HEK293T (cell line): ENCODE measurements at regions not wholly inside any gene's neighbourhood (a gene's known extent, or its start where the extent isn't known, plus 50 kb on each side); places are given as distances from the start of the nearest gene placed in this dataset.

ENCODE experiments used
- CTCF ChIA-PET: fragments of 350-600 bp; formaldehyde crosslinking; extraction: SDS; loops from one replicate; lab custom pipeline; 2021; ENCODE audit warnings: antibody characterized with exemption, inconsistent platforms; lab: Yijun Ruan, JAX
- POLR2A ChIA-PET: fragments of 350-600 bp; formaldehyde crosslinking; extraction: SDS; loops from one replicate; lab custom pipeline; 2020; ENCODE audit warnings: antibody characterized with exemption, inconsistent platforms; lab: Yijun Ruan, JAX
- DNase-seq: peaks from one replicate; pipeline ENCODE4 v3.0.0; 2012; ENCODE audit warnings: mixed read lengths; ENCODE audit errors: extremely low spot score
- ARNT ChIP-seq: fragments of 450-650 bp; IDR thresholded peaks from 2 replicates; pipeline ENCODE4 v1.6.1; 2017; ENCODE audit warnings: mild to moderate bottlenecking
- BHLHE40 ChIP-seq: fragments of 450-650 bp; IDR thresholded peaks from 2 replicates; pipeline ENCODE4 v1.6.1; 2016; ENCODE audit warnings: mild to moderate bottlenecking, moderate library complexity, borderline replicate concordance
- CTBP1 ChIP-seq: fragments of 450-650 bp; IDR thresholded peaks from 2 replicates; pipeline ENCODE4 v1.6.1; 2016; ENCODE audit warnings: borderline replicate concordance
- ELF4 ChIP-seq: fragments of 450-650 bp; IDR thresholded peaks from 2 replicates; pipeline ENCODE4 v1.6.1; 2017; ENCODE audit warnings: antibody characterized with exemption
- FOXA1 ChIP-seq: fragments of 450-650 bp; IDR thresholded peaks from 2 replicates; pipeline ENCODE4 v1.6.1; 2016; ENCODE audit warnings: mild to moderate bottlenecking
- FOXK2 ChIP-seq: fragments of 450-650 bp; IDR thresholded peaks from 2 replicates; pipeline ENCODE4 v1.6.1; 2016; ENCODE audit warnings: mild to moderate bottlenecking
- FOXM1 ChIP-seq: fragments of 450-650 bp; IDR thresholded peaks from 2 replicates; pipeline ENCODE4 v1.6.1; 2017; ENCODE audit warnings: mild to moderate bottlenecking, borderline replicate concordance
- HDGF ChIP-seq: fragments of 450-650 bp; IDR thresholded peaks from 2 replicates; pipeline ENCODE4 v1.6.1; 2017; ENCODE audit warnings: antibody characterized with exemption, borderline replicate concordance
- L3MBTL2 ChIP-seq: fragments of 450-650 bp; conservative IDR thresholded peaks from 2 replicates; pipeline ENCODE4 v1.6.1; 2016; ENCODE audit warnings: mild to moderate bottlenecking
- LEF1 ChIP-seq: fragments of 450-650 bp; IDR thresholded peaks from 2 replicates; pipeline ENCODE4 v1.6.1; 2017; ENCODE audit warnings: mild to moderate bottlenecking, borderline replicate concordance
- NFRKB ChIP-seq: fragments of 450-650 bp; IDR thresholded peaks from 2 replicates; pipeline ENCODE4 v1.6.1; 2016; ENCODE audit warnings: mild to moderate bottlenecking, moderate library complexity
- PKNOX1 ChIP-seq: fragments of 450-650 bp; IDR thresholded peaks from 2 replicates; pipeline ENCODE4 v1.6.1; 2016
- SP1 ChIP-seq: fragments of 450-650 bp; IDR thresholded peaks from 2 replicates; pipeline ENCODE4 v1.6.1; 2017
- SUZ12 ChIP-seq: fragments of 450-650 bp; IDR thresholded peaks from 2 replicates; pipeline ENCODE4 v1.6.1; 2016; ENCODE audit warnings: mild to moderate bottlenecking
- TARDBP ChIP-seq: fragments of 450-650 bp; IDR thresholded peaks from 2 replicates; pipeline ENCODE4 v1.6.1; 2016
- ZNF384 ChIP-seq: fragments of 450-650 bp; IDR thresholded peaks from 2 replicates; pipeline ENCODE4 v1.6.1; 2016

DNA sequence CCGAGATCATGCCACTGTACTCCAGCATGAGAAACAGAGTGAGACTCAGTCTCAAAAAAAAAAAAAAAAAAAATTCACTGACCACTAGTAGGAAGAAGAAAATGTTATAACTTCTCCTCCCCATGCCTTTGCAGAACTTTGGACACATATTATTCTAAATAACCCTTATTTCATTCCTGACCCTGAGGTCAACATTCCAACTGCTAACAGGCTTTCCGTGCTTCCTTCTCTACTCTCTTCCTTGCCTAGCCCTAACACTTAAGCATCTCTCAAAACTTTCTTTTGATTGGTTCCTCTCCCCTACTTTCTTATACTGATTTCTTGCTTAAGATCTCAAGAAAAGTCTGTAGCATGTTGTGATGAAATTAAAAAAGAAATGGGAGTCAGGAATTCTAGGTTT is 146.8 kb downstream of the MEX3B start:
- POLR2A ChIA-PET, result no interaction called here
- CTCF ChIA-PET, result no interaction called here
- TF ChIP-seq ARNT, result no peak
- TF ChIP-seq NFRKB, result no peak
- no peak for TF ChIP-seq ELF4
- TF ChIP-seq SUZ12, result no peak
- TF ChIP-seq LEF1, result no peak
- TF ChIP-seq L3MBTL2, result no peak
- no peak for TF ChIP-seq FOXM1
- no peak for TF ChIP-seq CTBP1
- no peak for TF ChIP-seq TARDBP
- TF ChIP-seq FOXA1, result no peak
- no peak for DNase-seq

DNA sequence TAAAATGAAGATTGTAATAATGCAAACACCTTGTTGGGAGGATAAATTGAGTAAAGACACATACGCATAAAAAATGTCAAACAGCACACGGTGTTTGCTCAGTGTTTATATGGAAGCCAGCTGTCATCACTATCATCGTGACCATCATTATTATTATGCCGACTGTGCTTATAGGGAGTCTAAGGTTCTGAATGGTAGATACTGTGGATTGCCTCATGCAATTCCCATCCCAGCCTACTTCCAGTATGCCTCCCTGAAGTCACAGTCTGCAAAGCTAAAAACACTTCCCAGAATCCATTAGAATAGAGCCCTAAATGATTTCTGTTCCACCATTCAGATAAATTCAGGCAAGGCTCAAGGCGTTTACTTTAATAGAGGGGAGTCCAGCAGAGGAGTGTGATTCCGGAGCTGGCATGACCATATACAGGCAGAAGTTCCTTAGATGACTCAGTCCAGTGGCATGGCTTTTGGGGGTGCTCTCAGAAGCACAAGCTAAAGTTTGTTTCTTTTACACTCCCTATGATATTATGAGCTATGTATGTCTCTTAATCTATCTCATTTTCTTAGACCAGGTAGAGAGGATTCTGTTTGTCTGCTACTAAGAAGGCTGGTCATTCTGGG is 148.7 kb downstream of the MEX3B start:
- POLR2A ChIA-PET, result interaction anchor here (1.2 kb wide), 1 partner anchor 149 kb away, joined by 4 read pairs; the partner anchor contains the start of gene MEX3B
- no peak for DNase-seq
- no peak for TF ChIP-seq CTBP1
- no peak for TF ChIP-seq ARNT
- no peak for TF ChIP-seq SP1
- TF ChIP-seq FOXM1, result no peak
- no peak for TF ChIP-seq L3MBTL2
- TF ChIP-seq SUZ12, result no peak
- TF ChIP-seq FOXA1, result no peak
- no peak for TF ChIP-seq NFRKB
- no peak for TF ChIP-seq PKNOX1
- no peak for TF ChIP-seq TARDBP
- TF ChIP-seq FOXK2, result no peak
- no peak for TF ChIP-seq LEF1
- no peak for TF ChIP-seq ELF4
- no peak for TF ChIP-seq ZNF384
- TF ChIP-seq HDGF, result no peak
- TF ChIP-seq BHLHE40, result no peak
- CTCF ChIA-PET, result interaction anchor here (1.1 kb wide), 1 partner anchor 50 kb away, joined by 3 read pairs; no protein-coding TSS in a partner anchor

DNA sequence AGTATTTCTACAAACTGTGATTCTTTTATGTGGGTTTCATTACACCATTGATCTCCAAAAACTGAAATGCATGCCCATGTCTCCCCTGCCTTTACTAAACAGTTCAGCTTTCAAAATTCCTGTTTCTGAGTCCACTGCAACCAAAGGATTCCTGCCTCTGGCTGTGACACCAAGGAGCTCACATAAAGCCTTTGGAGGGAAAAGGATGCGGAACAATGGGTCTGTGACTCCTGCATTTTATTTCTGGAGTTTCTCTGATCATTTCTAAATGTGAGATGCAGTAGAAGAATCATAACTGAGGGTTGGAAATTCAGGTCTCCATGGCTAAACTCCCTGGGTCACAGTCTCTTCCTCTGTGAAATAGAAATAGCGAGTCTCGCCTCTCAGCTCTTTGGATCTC is 149.5 kb downstream of the MEX3B start:
- no peak for TF ChIP-seq ARNT
- TF ChIP-seq ELF4, result no peak
- TF ChIP-seq TARDBP, result no peak
- TF ChIP-seq CTBP1, result no peak
- TF ChIP-seq FOXK2, result no peak
- no peak for TF ChIP-seq FOXA1
- TF ChIP-seq FOXM1, result no peak
- DNase-seq, result no peak
- POLR2A ChIA-PET, result no interaction called here
- CTCF ChIA-PET, result no interaction called here

- POLR2A ChIA-PET, result no interaction called here
- CTCF ChIA-PET, result interaction anchor here (0.6 kb wide), 1 partner anchor 353 kb away, joined by 3 read pairs; no protein-coding TSS in a partner anchor
- TF ChIP-seq FOXM1, result no peak
- TF ChIP-seq HDGF, result no peak
- TF ChIP-seq NFRKB, result no peak
- no peak for TF ChIP-seq BHLHE40
- no peak for TF ChIP-seq SUZ12
- TF ChIP-seq ZNF384, result no peak
- no peak for TF ChIP-seq SP1
- TF ChIP-seq ELF4, result no peak
- no peak for TF ChIP-seq FOXA1
- no peak for TF ChIP-seq CTBP1
- TF ChIP-seq FOXK2, result no peak
- no peak for TF ChIP-seq PKNOX1
- DNase-seq, result no peak
Measured at GRCh38 chr15:81895723-81896122, 150.1 kb downstream of the MEX3B start.

GRCh38 chr15:81894061-81894460 is 151.8 kb downstream of the MEX3B start:
- TF ChIP-seq SUZ12 (no peak), ARNT (no peak), NFRKB (no peak), FOXK2 (no peak)
- CTCF ChIA-PET, result no interaction called here
- peak; percentile 35 for DNase-seq

DNA sequence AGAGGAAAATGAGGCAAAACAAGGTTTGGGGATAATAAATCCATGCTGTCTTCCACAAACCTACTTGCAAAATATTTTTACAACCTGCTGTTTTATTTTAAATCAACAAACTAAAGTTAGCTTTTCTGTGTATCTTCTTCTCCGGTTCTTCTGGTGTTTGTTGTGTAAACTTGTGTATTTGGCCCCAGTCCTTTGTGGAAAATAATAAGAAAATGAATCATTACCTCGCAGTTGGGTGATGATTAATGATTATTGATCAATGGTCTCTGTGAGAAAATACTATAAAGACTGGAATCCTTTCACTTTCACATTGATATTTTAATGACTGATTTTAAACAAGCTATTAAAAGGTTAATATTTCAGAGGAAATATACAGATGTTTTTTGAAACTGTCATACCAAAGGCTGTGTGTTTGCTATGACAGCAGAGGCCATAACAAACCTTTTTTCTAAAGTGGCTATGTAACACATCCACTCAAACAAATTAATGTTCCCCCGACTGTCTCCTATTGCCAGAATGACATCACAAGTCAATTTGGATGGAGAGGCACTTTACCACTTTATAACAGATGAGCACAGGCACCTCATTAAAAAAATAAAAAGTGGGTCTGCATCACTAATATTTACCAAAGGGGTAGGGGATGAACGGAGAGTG is 152.5 kb downstream of the MEX3B start:
- no peak for TF ChIP-seq FOXK2
- peak; percentile 38; the same call in 1 of the 2 replicates for TF ChIP-seq PKNOX1
- CTCF ChIA-PET, result interaction anchor here (0.6 to 1.0 kb wide), 2 partner anchors 44 to 162 kb away, joined by 3 read pairs; no protein-coding TSS in a partner anchor
- POLR2A ChIA-PET, result no interaction called here
- DNase-seq, result no peak

More at GRCh38 chr15:81894061-81894460, 151.8 kb downstream of the MEX3B start:
- POLR2A ChIA-PET, result no interaction called here
